GM23338 (cell line): ENCODE measurements at regions not wholly inside any gene's neighbourhood (a gene's known extent, or its start where the extent isn't known, plus 50 kb on each side); places are given as distances from the start of the nearest gene placed in this dataset.

Experiments
- ATAC-seq: fragments of 200-7000 bp; cut with Tn5 transposase; 3 replicates; pipeline ENCODE4 v1.9.1; 2020
- DNase-seq: peaks from one replicate; pipeline ENCODE4 v3.0.0-alpha.2; 2015; ENCODE audit warnings: low spot score
- H2AFZ ChIP-seq: fragments of 200-600 bp; sonication (generic); 2 replicates; pipeline ENCODE4 v1.8.0; 2016; ENCODE audit warnings: antibody characterized with exemption, mild to moderate bottlenecking, moderate library complexity
- H3F3A ChIP-seq: fragments of 200-600 bp; sonication (generic); replicated peaks from 2 replicates; pipeline ENCODE4 v1.8.0; 2017; ENCODE audit warnings: antibody characterized with exemption, mixed run types, low read depth
- H3K27ac ChIP-seq: fragments of 200-600 bp; sonication (generic); 2 replicates; pipeline ENCODE4 v1.6.1; 2016; ENCODE audit warnings: low read depth
- H3K27me3 ChIP-seq: fragments of 200-600 bp; sonication (generic); 2 replicates; pipeline ENCODE4 v1.8.0; 2016; ENCODE audit warnings: mild to moderate bottlenecking, mixed run types, moderate library complexity; ENCODE audit not compliant: insufficient read depth
- H3K36me3 ChIP-seq: fragments of 200-600 bp; sonication (generic); 2 replicates; pipeline ENCODE4 v1.8.0; 2016; ENCODE audit warnings: mild to moderate bottlenecking; ENCODE audit not compliant: insufficient read depth
- H3K4me1 ChIP-seq: fragments of 200-600 bp; sonication (generic); 2 replicates; pipeline ENCODE4 v1.8.0; 2016; ENCODE audit warnings: mild to moderate bottlenecking, moderate library complexity; ENCODE audit not compliant: insufficient read depth
- H3K4me2 ChIP-seq: fragments of 200-600 bp; sonication (generic); 2 replicates; pipeline ENCODE4 v1.7.1; 2017; ENCODE audit warnings: mixed run types
- H3K4me3 ChIP-seq: fragments of 200-600 bp; sonication (generic); 2 replicates; pipeline ENCODE4 v1.6.1; 2016; ENCODE audit warnings: mixed run types
- H3K79me2 ChIP-seq: fragments of 200-600 bp; sonication (generic); replicated peaks from 2 replicates; pipeline ENCODE4 v1.8.0; 2017; ENCODE audit warnings: mild to moderate bottlenecking; ENCODE audit not compliant: insufficient read depth
- H3K9me2 ChIP-seq: fragments of 200-600 bp; sonication (generic); 2 replicates; pipeline ENCODE4 v1.8.0; 2017; ENCODE audit not compliant: insufficient read depth
- H4K20me1 ChIP-seq: fragments of 200-600 bp; sonication (generic); replicated peaks from 2 replicates; pipeline ENCODE4 v1.8.0; 2017; ENCODE audit warnings: mild to moderate bottlenecking; ENCODE audit not compliant: insufficient read depth
- H3K27ac Mint-ChIP-seq: 2 replicates; pipeline ENCODE4 v1.8.0; 2020; ENCODE audit warnings: inconsistent platforms, mild to moderate bottlenecking, moderate library complexity, mixed read lengths
- H3K27me3 Mint-ChIP-seq: 3 replicates; pipeline ENCODE4 v1.8.0; 2022; ENCODE audit warnings: low read depth, mild to moderate bottlenecking, moderate library complexity, mixed read lengths, inconsistent platforms; ENCODE audit not compliant: insufficient read depth, poor library complexity
- H3K36me3 Mint-ChIP-seq: 3 replicates; pipeline ENCODE4 v1.8.0; 2021; ENCODE audit warnings: low read depth, mild to moderate bottlenecking, inconsistent platforms, moderate library complexity, mixed read lengths
- H3K4me1 Mint-ChIP-seq: 3 replicates; pipeline ENCODE4 v1.8.0; 2020; ENCODE audit warnings: mild to moderate bottlenecking, inconsistent platforms, mixed read lengths
- H3K4me3 Mint-ChIP-seq: 3 replicates; pipeline ENCODE4 v1.8.0; 2021; ENCODE audit warnings: moderate library complexity, mild to moderate bottlenecking, inconsistent platforms, mixed read lengths
- H3K9me3 Mint-ChIP-seq: 3 replicates; pipeline ENCODE4 v1.8.0; 2020; ENCODE audit warnings: moderate library complexity, mild to moderate bottlenecking, inconsistent platforms, mixed read lengths
- CREB1 ChIP-seq: fragments of 250-450 bp; sonication (Bioruptor Pico); IDR thresholded peaks from 2 replicates; pipeline ENCODE4 v1.5.0; 2020; ENCODE audit warnings: low read depth, mild to moderate bottlenecking, moderate library complexity
- ETS1 ChIP-seq: IDR thresholded peaks from 2 replicates; pipeline ENCODE4 v1.6.1; 2016; ENCODE audit warnings: antibody characterized with exemption
- EZH2 ChIP-seq: fragments of 200-600 bp; sonication (generic); IDR thresholded peaks from one replicate; pipeline ENCODE4 v1.8.0; 2017; ENCODE audit warnings: antibody characterized with exemption, mild to moderate bottlenecking, low read depth; ENCODE audit not compliant: unreplicated experiment
- JUNB ChIP-seq: IDR thresholded peaks from one replicate; pipeline ENCODE4 v1.6.1; 2016; ENCODE audit warnings: antibody characterized with exemption; ENCODE audit not compliant: unreplicated experiment
- NANOG ChIP-seq: IDR thresholded peaks from 2 replicates; pipeline ENCODE4 v1.6.1; 2016; ENCODE audit warnings: antibody characterized with exemption, borderline replicate concordance
- STAT1 ChIP-seq: IDR thresholded peaks from one replicate; pipeline ENCODE4 v1.6.1; 2016; ENCODE audit warnings: antibody characterized with exemption; ENCODE audit not compliant: unreplicated experiment
- ZNF331 ChIP-seq: fragments of 250-450 bp; sonication (Bioruptor Pico); IDR thresholded peaks from 2 replicates; pipeline ENCODE4 v1.5.0; 2020; ENCODE audit warnings: low read depth, mild to moderate bottlenecking, moderate library complexity
- TF ChIP-seq, protein P1 (sequence below): fragments of 250-450 bp; sonication (Bioruptor Pico); IDR thresholded peaks from 2 replicates; pipeline ENCODE4 v1.5.0; 2020; ENCODE audit warnings: mild to moderate bottlenecking, moderate library complexity
- TF ChIP-seq, protein P2 (sequence below), 2 experiments: fragments of 200-600 bp in 1 of 2; sonication (generic) in 1 of 2; conservative IDR thresholded peaks; 2 replicates each; pipeline versions ENCODE4 v1.5.1 to v1.6.1; 2016 to 2017; ENCODE audit warnings: antibody characterized with exemption in 2 of 2, low read depth in 2 of 2, mild to moderate bottlenecking in 2 of 2, moderate library complexity in 1 of 2

GRCh38 chr21:38712664-38713063 lies 93.1 kb upstream of the ETS2 start (continued):
- TF ChIP-seq, protein P1, sequence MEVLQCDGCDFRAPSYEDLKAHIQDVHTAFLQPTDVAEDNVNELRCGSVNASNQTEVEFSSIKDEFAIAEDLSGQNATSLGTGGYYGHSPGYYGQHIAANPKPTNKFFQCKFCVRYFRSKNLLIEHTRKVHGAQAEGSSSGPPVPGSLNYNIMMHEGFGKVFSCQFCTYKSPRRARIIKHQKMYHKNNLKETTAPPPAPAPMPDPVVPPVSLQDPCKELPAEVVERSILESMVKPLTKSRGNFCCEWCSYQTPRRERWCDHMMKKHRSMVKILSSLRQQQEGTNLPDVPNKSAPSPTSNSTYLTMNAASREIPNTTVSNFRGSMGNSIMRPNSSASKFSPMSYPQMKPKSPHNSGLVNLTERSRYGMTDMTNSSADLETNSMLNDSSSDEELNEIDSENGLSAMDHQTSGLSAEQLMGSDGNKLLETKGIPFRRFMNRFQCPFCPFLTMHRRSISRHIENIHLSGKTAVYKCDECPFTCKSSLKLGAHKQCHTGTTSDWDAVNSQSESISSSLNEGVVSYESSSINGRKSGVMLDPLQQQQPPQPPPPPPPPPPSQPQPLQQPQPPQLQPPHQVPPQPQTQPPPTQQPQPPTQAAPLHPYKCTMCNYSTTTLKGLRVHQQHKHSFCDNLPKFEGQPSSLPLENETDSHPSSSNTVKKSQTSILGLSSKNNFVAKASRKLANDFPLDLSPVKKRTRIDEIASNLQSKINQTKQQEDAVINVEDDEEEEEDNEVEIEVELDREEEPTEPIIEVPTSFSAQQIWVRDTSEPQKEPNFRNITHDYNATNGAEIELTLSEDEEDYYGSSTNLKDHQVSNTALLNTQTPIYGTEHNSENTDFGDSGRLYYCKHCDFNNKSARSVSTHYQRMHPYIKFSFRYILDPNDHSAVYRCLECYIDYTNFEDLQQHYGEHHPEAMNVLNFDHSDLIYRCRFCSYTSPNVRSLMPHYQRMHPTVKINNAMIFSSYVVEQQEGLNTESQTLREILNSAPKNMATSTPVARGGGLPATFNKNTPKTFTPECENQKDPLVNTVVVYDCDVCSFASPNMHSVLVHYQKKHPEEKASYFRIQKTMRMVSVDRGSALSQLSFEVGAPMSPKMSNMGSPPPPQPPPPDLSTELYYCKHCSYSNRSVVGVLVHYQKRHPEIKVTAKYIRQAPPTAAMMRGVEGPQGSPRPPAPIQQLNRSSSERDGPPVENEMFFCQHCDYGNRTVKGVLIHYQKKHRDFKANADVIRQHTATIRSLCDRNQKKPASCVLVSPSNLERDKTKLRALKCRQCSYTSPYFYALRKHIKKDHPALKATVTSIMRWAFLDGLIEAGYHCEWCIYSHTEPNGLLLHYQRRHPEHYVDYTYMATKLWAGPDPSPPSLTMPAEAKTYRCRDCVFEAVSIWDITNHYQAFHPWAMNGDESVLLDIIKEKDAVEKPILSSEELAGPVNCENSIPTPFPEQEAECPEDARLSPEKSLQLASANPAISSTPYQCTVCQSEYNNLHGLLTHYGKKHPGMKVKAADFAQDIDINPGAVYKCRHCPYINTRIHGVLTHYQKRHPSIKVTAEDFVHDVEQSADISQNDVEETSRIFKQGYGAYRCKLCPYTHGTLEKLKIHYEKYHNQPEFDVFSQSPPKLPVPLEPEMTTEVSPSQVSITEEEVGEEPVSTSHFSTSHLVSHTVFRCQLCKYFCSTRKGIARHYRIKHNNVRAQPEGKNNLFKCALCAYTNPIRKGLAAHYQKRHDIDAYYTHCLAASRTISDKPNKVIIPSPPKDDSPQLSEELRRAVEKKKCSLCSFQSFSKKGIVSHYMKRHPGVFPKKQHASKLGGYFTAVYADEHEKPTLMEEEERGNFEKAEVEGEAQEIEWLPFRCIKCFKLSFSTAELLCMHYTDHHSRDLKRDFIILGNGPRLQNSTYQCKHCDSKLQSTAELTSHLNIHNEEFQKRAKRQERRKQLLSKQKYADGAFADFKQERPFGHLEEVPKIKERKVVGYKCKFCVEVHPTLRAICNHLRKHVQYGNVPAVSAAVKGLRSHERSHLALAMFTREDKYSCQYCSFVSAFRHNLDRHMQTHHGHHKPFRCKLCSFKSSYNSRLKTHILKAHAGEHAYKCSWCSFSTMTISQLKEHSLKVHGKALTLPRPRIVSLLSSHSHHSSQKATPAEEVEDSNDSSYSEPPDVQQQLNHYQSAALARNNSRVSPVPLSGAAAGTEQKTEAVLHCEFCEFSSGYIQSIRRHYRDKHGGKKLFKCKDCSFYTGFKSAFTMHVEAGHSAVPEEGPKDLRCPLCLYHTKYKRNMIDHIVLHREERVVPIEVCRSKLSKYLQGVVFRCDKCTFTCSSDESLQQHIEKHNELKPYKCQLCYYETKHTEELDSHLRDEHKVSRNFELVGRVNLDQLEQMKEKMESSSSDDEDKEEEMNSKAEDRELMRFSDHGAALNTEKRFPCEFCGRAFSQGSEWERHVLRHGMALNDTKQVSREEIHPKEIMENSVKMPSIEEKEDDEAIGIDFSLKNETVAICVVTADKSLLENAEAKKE (CRISPR knock-in tag), result no peak
- TF ChIP-seq STAT1, result no peak
- no peak for TF ChIP-seq ZNF331
- no peak for TF ChIP-seq EZH2
- TF ChIP-seq NANOG, result no peak
- no peak for TF ChIP-seq ETS1

DNA sequence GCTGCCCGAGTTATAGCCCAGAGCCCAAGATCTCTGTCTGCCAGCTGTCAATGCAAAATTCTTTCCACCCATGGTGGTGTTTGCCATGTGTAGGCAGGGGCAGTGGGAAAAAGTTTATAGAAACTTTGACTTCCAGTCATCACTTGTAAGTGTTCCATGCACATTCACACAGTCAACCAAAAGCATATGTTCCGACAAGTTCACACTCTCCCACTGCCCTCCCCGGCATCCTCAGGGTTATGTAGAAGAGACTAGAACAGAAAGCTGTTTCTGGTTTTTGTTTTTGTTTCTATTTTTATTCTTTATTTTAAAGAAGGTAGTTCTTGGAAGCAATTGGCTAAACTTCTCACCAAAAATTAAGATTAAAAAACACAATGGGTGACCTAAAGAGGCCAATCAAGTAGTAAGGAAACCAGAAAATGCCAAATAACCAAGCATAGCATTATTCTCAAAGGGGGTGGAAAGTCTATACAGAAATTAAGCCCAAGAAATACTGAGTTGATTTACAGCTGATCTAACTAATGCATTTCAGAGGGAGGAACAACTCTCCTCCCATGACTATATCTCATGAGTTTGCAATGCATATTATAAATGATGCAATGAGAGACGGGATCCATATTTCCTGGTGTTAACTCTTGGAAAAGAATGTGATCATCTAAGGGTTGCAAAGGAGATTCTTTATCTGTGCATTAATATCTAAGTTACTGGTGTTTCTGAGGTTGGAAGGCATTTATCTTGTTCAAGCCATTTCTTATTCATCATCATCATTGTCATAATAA lies 91.5 kb upstream of the ETS2 start:
- H3K4me1 ChIP-seq, result peaks cover 5% of the 10 kb centered on the region; the same call in 1 of the 2 replicates
- H3K36me3 ChIP-seq, result no peaks in the 10 kb centered on the region
- H3K4me2 ChIP-seq, result no peak overlapping the region
- ATAC-seq, result no peak
- H3K27ac ChIP-seq, result no peak overlapping the region
- H3K9me2 ChIP-seq, result 0 out of 2 replicates have a peak, but pooled peaks cover 6% of the 10 kb centered on the region
- H3F3A ChIP-seq, result no peaks in the 10 kb centered on the region
- no peak overlapping the region for H3K27ac Mint-ChIP-seq
- H3K79me2 ChIP-seq, result no peaks in the 10 kb centered on the region
- no peaks in the 10 kb centered on the region for H3K27me3 ChIP-seq
- peaks cover 5% of the 10 kb centered on the region; the same call in 1 of the 3 replicates for H3K9me3 Mint-ChIP-seq
- no peaks in the 10 kb centered on the region for H4K20me1 ChIP-seq
- no peak for DNase-seq
- no peaks in the 10 kb centered on the region for H3K36me3 Mint-ChIP-seq
- H3K4me1 Mint-ChIP-seq, result peaks cover 6% of the 10 kb centered on the region; the same call in 2 of the 3 replicates
- no peak overlapping the region for H3K4me3 Mint-ChIP-seq
- H3K27me3 Mint-ChIP-seq, result peaks cover 3% of the 10 kb centered on the region
- H3K4me3 ChIP-seq, result no peak overlapping the region
- no peak overlapping the region for H2AFZ ChIP-seq
- no peak for TF ChIP-seq ZNF331
- no peak for TF ChIP-seq JUNB
- no peak for TF ChIP-seq CREB1 (CRISPR knock-in tag)
- no peak for TF ChIP-seq STAT1
- TF ChIP-seq, protein P2, sequence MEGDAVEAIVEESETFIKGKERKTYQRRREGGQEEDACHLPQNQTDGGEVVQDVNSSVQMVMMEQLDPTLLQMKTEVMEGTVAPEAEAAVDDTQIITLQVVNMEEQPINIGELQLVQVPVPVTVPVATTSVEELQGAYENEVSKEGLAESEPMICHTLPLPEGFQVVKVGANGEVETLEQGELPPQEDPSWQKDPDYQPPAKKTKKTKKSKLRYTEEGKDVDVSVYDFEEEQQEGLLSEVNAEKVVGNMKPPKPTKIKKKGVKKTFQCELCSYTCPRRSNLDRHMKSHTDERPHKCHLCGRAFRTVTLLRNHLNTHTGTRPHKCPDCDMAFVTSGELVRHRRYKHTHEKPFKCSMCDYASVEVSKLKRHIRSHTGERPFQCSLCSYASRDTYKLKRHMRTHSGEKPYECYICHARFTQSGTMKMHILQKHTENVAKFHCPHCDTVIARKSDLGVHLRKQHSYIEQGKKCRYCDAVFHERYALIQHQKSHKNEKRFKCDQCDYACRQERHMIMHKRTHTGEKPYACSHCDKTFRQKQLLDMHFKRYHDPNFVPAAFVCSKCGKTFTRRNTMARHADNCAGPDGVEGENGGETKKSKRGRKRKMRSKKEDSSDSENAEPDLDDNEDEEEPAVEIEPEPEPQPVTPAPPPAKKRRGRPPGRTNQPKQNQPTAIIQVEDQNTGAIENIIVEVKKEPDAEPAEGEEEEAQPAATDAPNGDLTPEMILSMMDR (conservative IDR thresholded peaks at IDR 0.05; ENCODE audit: low read depth in 2 of 2), result no peak
- no peak for TF ChIP-seq EZH2
- TF ChIP-seq NANOG, result no peak
